H1 (cell line): ENCODE measurements at regions not wholly inside any gene's neighbourhood (a gene's known extent, or its start where the extent isn't known, plus 50 kb on each side); places are given as distances from the start of the nearest gene placed in this dataset.

Experiments
- CTCF ChIA-PET: fragments of 300-600 bp; sonication (Branson Sonifier 250); formaldehyde crosslinking; loops from one replicate; lab custom pipeline; 2021; ENCODE audit not compliant: partially characterized antibody; lab: Charles Lee
- POLR2A ChIA-PET: fragments of 300-600 bp; sonication (Branson Sonifier 250); formaldehyde crosslinking; loops from one replicate; lab custom pipeline; 2021; ENCODE audit warnings: inconsistent platforms; ENCODE audit not compliant: partially characterized antibody; lab: Charles Lee
- DNase-seq, 2 experiments: peaks; one replicate each; pipeline versions ENCODE4 v3.0.0 to v3.0.0-alpha.2; 2010 to 2022; ENCODE audit warnings: low spot score in 2 of 2, low read depth in 1 of 2, mixed read lengths in 1 of 2
- FAIRE-seq: peaks from 2 replicates; lab custom pipeline; 2011; peaks lifted over from hg19 to GRCh38; lab: Jason Lieb, UNC
- H2AFZ ChIP-seq: 2 replicates; pipeline ENCODE4 v1.8.1; 2012; ENCODE audit warnings: low read length, inconsistent platforms
- H2AK5ac ChIP-seq: 2 replicates; pipeline ENCODE4 v1.6.1; 2013; ENCODE audit warnings: low read depth, low read length
- H2BK120ac ChIP-seq: replicated peaks from 2 replicates; pipeline ENCODE3; 2013; ENCODE audit warnings: low read depth, low read length, inconsistent platforms
- H2BK12ac ChIP-seq: 2 replicates; pipeline ENCODE4 v1.6.1; 2013; ENCODE audit warnings: low read depth, low read length
- H2BK15ac ChIP-seq: 2 replicates; pipeline ENCODE4 v1.6.1; 2013; ENCODE audit warnings: low read length
- H2BK20ac ChIP-seq: 2 replicates; pipeline ENCODE4 v1.6.1; 2013; ENCODE audit warnings: low read length
- H2BK5ac ChIP-seq: 2 replicates; pipeline ENCODE4 v1.6.1; 2013; ENCODE audit warnings: low read depth, low read length
- H3K14ac ChIP-seq: 2 replicates; pipeline ENCODE4 v1.6.1; 2013; ENCODE audit warnings: inconsistent platforms; ENCODE audit not compliant: insufficient read length
- H3K18ac ChIP-seq: 2 replicates; pipeline ENCODE4 v1.6.1; 2013; ENCODE audit warnings: low read length; ENCODE audit errors: extremely low read depth
- H3K23ac ChIP-seq: 2 replicates; pipeline ENCODE4 v1.6.1; 2013; ENCODE audit warnings: inconsistent platforms; ENCODE audit not compliant: insufficient read length
- H3K23me2 ChIP-seq: 2 replicates; pipeline ENCODE4 v1.6.1; 2013; ENCODE audit warnings: low read depth, low read length
- H3K27ac ChIP-seq: 2 replicates; pipeline ENCODE4 v1.6.1; 2011; ENCODE audit warnings: low read depth, low read length, inconsistent platforms
- H3K27me3 ChIP-seq, 4 experiments: replicated peaks in 1 of 4; 1 replicate in 1 of 4; 2 replicates in 3 of 4; pipeline versions ENCODE4 v1.6.1 to v1.8.1; 2011 to 2013; ENCODE audit warnings: low read length in 3 of 4, mild to moderate bottlenecking in 3 of 4, inconsistent platforms in 2 of 4, mixed read lengths in 2 of 4, moderate library complexity in 1 of 4; ENCODE audit not compliant: control insufficient read depth in 3 of 4, insufficient read depth in 3 of 4; ENCODE audit errors: extremely low read depth in 1 of 4
- H3K36me3 ChIP-seq, 4 experiments: 2 replicates each; pipeline versions ENCODE4 v1.6.1 to v1.8.1; 2011 to 2013; ENCODE audit warnings: mild to moderate bottlenecking in 4 of 4, low read length in 3 of 4, moderate library complexity in 2 of 4, control low read depth in 1 of 4, inconsistent platforms in 1 of 4; ENCODE audit not compliant: insufficient read depth in 4 of 4, control insufficient read depth in 2 of 4
- H3K4ac ChIP-seq: replicated peaks from 2 replicates; pipeline ENCODE3; 2013; ENCODE audit warnings: low read length, low read depth, mixed read lengths, inconsistent platforms; ENCODE audit not compliant: insufficient read length
- H3K4me1 ChIP-seq, 4 experiments: replicated peaks in 1 of 4; 1 replicate in 1 of 4; 2 replicates in 3 of 4; pipeline versions ENCODE4 v1.6.1 to v1.8.1; 2011 to 2013; ENCODE audit warnings: low read length in 3 of 4, inconsistent platforms in 2 of 4, mixed read lengths in 1 of 4; ENCODE audit not compliant: insufficient read depth in 4 of 4, control insufficient read depth in 3 of 4
- H3K4me2 ChIP-seq, 2 experiments: 2 replicates each; pipeline versions ENCODE4 v1.6.1 to v1.8.1; 2011 to 2013; ENCODE audit warnings: low read depth in 2 of 2, low read length in 2 of 2, control low read depth in 1 of 2, inconsistent platforms in 1 of 2, mild to moderate bottlenecking in 1 of 2; ENCODE audit not compliant: insufficient read depth in 1 of 2
- H3K4me3 ChIP-seq, 4 experiments: fragments of 200-600, 300-600 bp in 1 of 4; sonication (generic), shearing (Covaris generic), sonication (Bioruptor Twin) in 1 of 4; 2 replicates each; pipeline versions ENCODE4 v1.5.1 to v1.8.1; 2011 to 2016; ENCODE audit warnings: low read length in 4 of 4, low read depth in 3 of 4, control low read depth in 2 of 4, inconsistent platforms in 2 of 4, mild to moderate bottlenecking in 2 of 4, mixed read lengths in 1 of 4, moderate library complexity in 1 of 4; ENCODE audit not compliant: insufficient read depth in 2 of 4; ENCODE audit errors: extremely low read depth in 1 of 4
- H3K56ac ChIP-seq: replicated peaks from 2 replicates; pipeline ENCODE3; 2013; ENCODE audit warnings: low read depth, mild to moderate bottlenecking, mixed read lengths, low read length, inconsistent platforms; ENCODE audit not compliant: insufficient read length
- H3K79me1 ChIP-seq: 2 replicates; pipeline ENCODE4 v1.6.1; 2013; ENCODE audit warnings: low read depth, low read length, control low read depth
- H3K79me2 ChIP-seq, 2 experiments: 2 replicates each; pipeline versions ENCODE4 v1.6.1 to v1.8.1; 2012 to 2013; ENCODE audit warnings: low read length in 2 of 2, mild to moderate bottlenecking in 2 of 2, inconsistent platforms in 1 of 2; ENCODE audit not compliant: insufficient read depth in 2 of 2, control insufficient read depth in 1 of 2
- H3K9ac ChIP-seq, 4 experiments: replicated peaks in 1 of 4; 1 replicate in 1 of 4; 2 replicates in 3 of 4; pipeline versions ENCODE4 v1.6.1 to v1.8.1; 2011 to 2013; ENCODE audit warnings: low read depth in 3 of 4, low read length in 3 of 4, control low read depth in 2 of 4, mild to moderate bottlenecking in 2 of 4, moderate library complexity in 2 of 4, inconsistent platforms in 1 of 4; ENCODE audit errors: extremely low read depth in 1 of 4
- H3K9me3 ChIP-seq, 2 experiments: 2 replicates each; pipeline versions ENCODE4 v1.6.1 to v1.8.1; 2012 to 2013; ENCODE audit warnings: mild to moderate bottlenecking in 2 of 2, moderate library complexity in 2 of 2, control low read depth in 1 of 2, inconsistent platforms in 1 of 2, low read depth in 1 of 2, low read length in 1 of 2, mixed read lengths in 1 of 2; ENCODE audit not compliant: insufficient read depth in 2 of 2
- H4K20me1 ChIP-seq, 2 experiments: replicated peaks in 1 of 2; 2 replicates each; pipeline versions ENCODE3 to v1.8.1; 2011 to 2013; ENCODE audit warnings: inconsistent platforms in 2 of 2, low read length in 2 of 2, mild to moderate bottlenecking in 1 of 2; ENCODE audit not compliant: insufficient read depth in 2 of 2, control insufficient read depth in 1 of 2
- H4K5ac ChIP-seq: 2 replicates; pipeline ENCODE4 v1.6.1; 2013; ENCODE audit warnings: low read length, low read depth, mixed read lengths, inconsistent platforms; ENCODE audit not compliant: insufficient read length
- H4K8ac ChIP-seq: 2 replicates; pipeline ENCODE4 v1.8.0; 2013; ENCODE audit warnings: mild to moderate bottlenecking, moderate library complexity, low read length, inconsistent platforms; ENCODE audit not compliant: insufficient read depth; ENCODE audit errors: extremely low read depth
- H4K91ac ChIP-seq: replicated peaks from 2 replicates; pipeline ENCODE3; 2013; ENCODE audit warnings: low read length, mixed read lengths, inconsistent platforms; ENCODE audit not compliant: insufficient read length
- CREB1 ChIP-seq: IDR thresholded peaks from 2 replicates; pipeline ENCODE4 v1.6.1; 2012; ENCODE audit warnings: inconsistent platforms
- KDM5A ChIP-seq: fragments of 200-600 bp; IDR thresholded peaks from 2 replicates; pipeline ENCODE4 v1.7.1; 2012; ENCODE audit warnings: mild to moderate bottlenecking, low read length, inconsistent platforms, mixed read lengths
- MAX ChIP-seq: IDR thresholded peaks from 2 replicates; pipeline ENCODE4 v1.6.1; 2012; ENCODE audit warnings: inconsistent platforms
- POLR2AphosphoS5 ChIP-seq: IDR thresholded peaks from 2 replicates; pipeline ENCODE4 v1.6.1; 2011; ENCODE audit warnings: low read depth, low read length
- TEAD4 ChIP-seq: IDR thresholded peaks from 2 replicates; pipeline ENCODE4 v1.6.1; 2012; ENCODE audit warnings: low read depth, low read length, inconsistent platforms, mixed read lengths
- WGBS, 2 experiments: shearing (Covaris generic) in 1 of 2; methylation state at CpG; one replicate each; pipeline versions ENCODE4 v1.1.6 to v1.1.7; 2013 to 2015; ENCODE audit warnings: low lambda C conversion rate in 2 of 2, mixed read lengths in 2 of 2, inconsistent platforms in 1 of 2, low coverage in 1 of 2, missing lambda C conversion rate in 1 of 2; ENCODE audit not compliant: insufficient replicate concordance in 2 of 2, insufficient coverage in 1 of 2, insufficient read length in 1 of 2; ENCODE audit errors: extremely low coverage in 1 of 2, missing lambda C conversion rate in 1 of 2; 5-methylcytosine and 5-hydroxymethylcytosine counted together
- TF ChIP-seq, protein P1 (sequence below), 3 experiments: IDR thresholded peaks; 1 replicate in 2 of 3; 2 replicates in 1 of 3; pipeline versions ENCODE4 v1.5.1 to v1.6.1; 2011; ENCODE audit warnings: low read length in 3 of 3, mild to moderate bottlenecking in 3 of 3, inconsistent platforms in 2 of 3, low read depth in 1 of 3, moderate library complexity in 1 of 3; ENCODE audit not compliant: insufficient read depth in 1 of 3; ENCODE audit errors: control extremely low read depth in 1 of 3

DNA sequence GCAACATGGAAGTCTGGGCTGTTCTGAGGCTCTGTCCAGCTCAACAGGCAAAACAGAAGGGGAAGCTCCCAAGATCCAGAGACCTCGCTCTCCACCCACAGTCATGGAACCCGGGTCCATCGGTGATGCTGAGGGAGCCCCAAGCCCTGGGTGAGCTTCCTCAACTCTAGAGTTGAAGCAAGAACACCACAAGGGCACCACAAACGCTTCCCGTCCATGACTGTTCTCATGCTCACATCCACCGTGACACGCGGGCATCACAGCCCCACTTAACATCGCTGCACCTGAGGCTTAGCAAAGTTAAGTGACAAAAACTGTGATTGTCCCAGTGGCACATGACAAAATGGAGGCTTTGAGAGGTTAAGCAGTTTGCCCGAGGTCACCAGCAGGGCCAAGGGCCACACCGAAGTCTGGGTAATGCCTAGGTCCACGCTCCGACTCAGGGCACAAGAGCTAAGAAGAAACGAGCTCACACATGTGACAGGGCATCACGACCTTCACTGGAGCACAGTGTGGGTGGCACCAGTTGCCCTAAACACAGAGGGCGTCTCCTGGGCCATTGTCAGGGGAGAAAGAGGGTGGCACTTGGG is 110.6 kb downstream of the OAT start:
- Histone ChIP-seq H2AK5ac (no peak overlapping the region), H3K9ac (no peak overlapping the region), H3K18ac (no peak overlapping the region), H3K4ac (no peak overlapping the region), H4K5ac (no peak overlapping the region), H3K27ac (no peak overlapping the region), H3K27me3 (no peaks in the 10 kb centered on the region), H2BK12ac (no peak overlapping the region), H3K79me1 (no peaks in the 10 kb centered on the region), H3K56ac (no peak overlapping the region), H2BK120ac (no peak overlapping the region), H3K14ac (no peak overlapping the region), H4K91ac (no peak overlapping the region), H3K4me1 (no peaks in the 10 kb centered on the region), H2BK5ac (no peak overlapping the region), H2BK20ac (no peak overlapping the region), H4K20me1 (no peaks in the 10 kb centered on the region), H3K36me3 (no peaks in the 10 kb centered on the region), H2AFZ (no peak overlapping the region), H4K8ac (no peak overlapping the region), H3K79me2 (no peaks in the 10 kb centered on the region), H2BK15ac (no peak overlapping the region), H3K9me3 (no peaks in the 10 kb centered on the region), H3K4me3 (no peak overlapping the region), H3K4me2 (no peak overlapping the region), H3K23ac (no peak overlapping the region), H3K23me2 (peaks cover 6% of the 10 kb centered on the region; the same call in 1 of the 2 replicates)
- POLR2A ChIA-PET: no interaction called here
- 87% methylated on average over 16 of the region's 16 CpGs; no CpG with 5 or more reads in 1 of the 2 experiments for WGBS, 2 experiments
- DNase-seq (no peak), FAIRE-seq (no peak)
- CTCF ChIA-PET: interaction anchor here (0.8 to 1.6 kb wide), 10 partner anchors 9 to 319 kb away, joined by 3 to 4 read pairs (median 4); no protein-coding TSS in a partner anchor
- TF ChIP-seq TEAD4 (no peak), CREB1 (no peak), MAX (no peak), KDM5A (no peak), POLR2AphosphoS5 (no peak)
- TF ChIP-seq, protein P1, sequence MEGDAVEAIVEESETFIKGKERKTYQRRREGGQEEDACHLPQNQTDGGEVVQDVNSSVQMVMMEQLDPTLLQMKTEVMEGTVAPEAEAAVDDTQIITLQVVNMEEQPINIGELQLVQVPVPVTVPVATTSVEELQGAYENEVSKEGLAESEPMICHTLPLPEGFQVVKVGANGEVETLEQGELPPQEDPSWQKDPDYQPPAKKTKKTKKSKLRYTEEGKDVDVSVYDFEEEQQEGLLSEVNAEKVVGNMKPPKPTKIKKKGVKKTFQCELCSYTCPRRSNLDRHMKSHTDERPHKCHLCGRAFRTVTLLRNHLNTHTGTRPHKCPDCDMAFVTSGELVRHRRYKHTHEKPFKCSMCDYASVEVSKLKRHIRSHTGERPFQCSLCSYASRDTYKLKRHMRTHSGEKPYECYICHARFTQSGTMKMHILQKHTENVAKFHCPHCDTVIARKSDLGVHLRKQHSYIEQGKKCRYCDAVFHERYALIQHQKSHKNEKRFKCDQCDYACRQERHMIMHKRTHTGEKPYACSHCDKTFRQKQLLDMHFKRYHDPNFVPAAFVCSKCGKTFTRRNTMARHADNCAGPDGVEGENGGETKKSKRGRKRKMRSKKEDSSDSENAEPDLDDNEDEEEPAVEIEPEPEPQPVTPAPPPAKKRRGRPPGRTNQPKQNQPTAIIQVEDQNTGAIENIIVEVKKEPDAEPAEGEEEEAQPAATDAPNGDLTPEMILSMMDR (IDR thresholded peaks at IDR 0.05; ENCODE audit: control extremely low read depth in 1 of 3, insufficient read depth in 1 of 3, low read depth in 1 of 3, low read length in 3 of 3): no peak
